CD4-positive, alpha-beta memory T cell (primary cell): ENCODE measurements at regions not wholly inside any gene's neighbourhood (a gene's known extent, or its start where the extent isn't known, plus 50 kb on each side); places are given as distances from the start of the nearest gene placed in this dataset.
"Not testable (repeated sequence)": the region's sequence is repeated elsewhere in the genome, so short reads cannot be mapped to it uniquely, and the experiment has no call there.

Source experiments
- CTCF ChIA-PET: fragments of 350-600 bp; sonication (Branson Sonifier 250); formaldehyde crosslinking; loops from one replicate; lab custom pipeline; 2021; ENCODE audit warnings: inconsistent platforms; ENCODE audit not compliant: partially characterized antibody; lab: Charles Lee
- POLR2A ChIA-PET: fragments of 350-600 bp; sonication (Branson Sonifier 250); formaldehyde crosslinking; loops from one replicate; lab custom pipeline; 2021; ENCODE audit not compliant: partially characterized antibody; lab: Charles Lee
- DNase-seq, 5 donors: peaks; one replicate each; pipeline versions ENCODE4 v3.0.0 to v3.0.0-alpha.2; 2020 to 2022; ENCODE audit warnings: mixed read lengths in 1 of 5
- H3K27ac ChIP-seq: one replicate; pipeline ENCODE4 v1.7.0; 2013; ENCODE audit warnings: low read depth, low read length
- H3K27me3 ChIP-seq: 2 replicates; pipeline ENCODE4 v1.7.0; 2013; ENCODE audit warnings: mild to moderate bottlenecking, low read length, moderate library complexity; ENCODE audit not compliant: insufficient read depth
- H3K36me3 ChIP-seq: 2 replicates; pipeline ENCODE4 v1.7.0; 2013; ENCODE audit warnings: mild to moderate bottlenecking, low read length, moderate library complexity; ENCODE audit not compliant: insufficient read depth
- H3K4me1 ChIP-seq: 2 replicates; pipeline ENCODE4 v1.7.0; 2013; ENCODE audit warnings: mild to moderate bottlenecking, low read length, moderate library complexity; ENCODE audit not compliant: insufficient read depth
- H3K4me3 ChIP-seq, 2 donors: one replicate each; pipeline ENCODE4 v1.7.0; 2013; ENCODE audit warnings: low read length in 2 of 2, mild to moderate bottlenecking in 1 of 2
- H3K9me3 ChIP-seq, 2 donors: one replicate each; pipeline ENCODE4 v1.7.0; 2013; ENCODE audit warnings: low read length in 2 of 2, control low read depth in 1 of 2; ENCODE audit not compliant: control insufficient read depth in 1 of 2
- H3K27ac Mint-ChIP-seq, 7 donors: one replicate each; pipeline ENCODE4 v1.8.0; 2020 to 2021; ENCODE audit warnings: mixed read lengths in 7 of 7, mild to moderate bottlenecking in 6 of 7, inconsistent platforms in 3 of 7, moderate library complexity in 3 of 7
- H3K27me3 Mint-ChIP-seq, 2 donors: one replicate each; pipeline ENCODE4 v1.8.0; 2020 to 2021; ENCODE audit warnings: mixed read lengths in 2 of 2
- H3K36me3 Mint-ChIP-seq, 2 donors: one replicate each; pipeline ENCODE4 v1.8.0; 2020 to 2021; ENCODE audit warnings: mixed read lengths in 2 of 2, inconsistent platforms in 1 of 2, mild to moderate bottlenecking in 1 of 2
- H3K4me1 Mint-ChIP-seq, 4 donors: one replicate each; pipeline ENCODE4 v1.8.0; 2020 to 2021; ENCODE audit warnings: mixed read lengths in 4 of 4, mild to moderate bottlenecking in 1 of 4
- H3K4me3 Mint-ChIP-seq, 8 donors: one replicate each; pipeline ENCODE4 v1.8.0; 2020 to 2021; ENCODE audit warnings: mixed read lengths in 8 of 8, mild to moderate bottlenecking in 7 of 8, moderate library complexity in 6 of 8, inconsistent platforms in 3 of 8
- H3K9me3 Mint-ChIP-seq, 8 donors: one replicate each; pipeline ENCODE4 v1.8.0; 2020 to 2021; ENCODE audit warnings: mixed read lengths in 8 of 8, mild to moderate bottlenecking in 5 of 8, inconsistent platforms in 3 of 8, moderate library complexity in 1 of 8
- intact Hi-C: fragments of 100-400 bp; cut with micrococcal nuclease; formaldehyde crosslinking; loops from one replicate; pipeline ENCODE4 v1.15.1; 2023

DNA sequence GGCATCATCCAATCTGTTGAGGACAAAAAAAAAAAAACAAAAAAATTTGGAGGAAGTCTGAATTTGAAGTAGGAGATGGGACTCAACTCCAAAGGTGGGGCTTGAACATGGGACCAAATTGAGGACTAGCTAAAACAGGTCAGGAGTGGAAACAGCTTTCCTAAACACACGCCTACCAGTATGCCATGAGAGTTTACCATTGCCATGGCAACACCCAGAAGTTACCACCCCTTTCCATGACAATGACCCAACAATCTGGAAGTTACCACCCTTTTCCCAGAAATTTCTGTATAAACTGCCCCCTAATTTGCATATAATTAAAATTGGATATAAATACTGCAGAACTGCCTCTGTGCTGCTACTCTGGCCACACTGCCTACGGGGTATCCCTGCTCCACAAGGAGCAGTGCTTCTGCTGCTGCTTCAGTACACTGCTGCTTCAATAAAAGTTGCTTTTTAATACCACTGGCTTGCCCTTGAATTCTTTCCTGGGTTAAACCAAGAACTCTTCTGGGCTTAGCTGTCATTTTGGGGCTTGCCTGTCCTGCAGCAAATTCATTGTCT is 73.3 kb upstream of the FSIP2 start:
- Mint-ChIP-seq H3K27ac (no peak overlapping the region), H3K9me3 (peaks cover 0 to 5% (median 0%) of the 10 kb centered on the region in 8 donors), H3K4me3 (no peak overlapping the region), H3K4me1 (no peaks in the 10 kb centered on the region), H3K27me3 (no peaks in the 10 kb centered on the region), H3K36me3 (no peaks in the 10 kb centered on the region)
- Histone ChIP-seq H3K27ac (no peak overlapping the region), H3K9me3 (no peaks in the 10 kb centered on the region), H3K4me1 (no peaks in the 10 kb centered on the region), H3K36me3 (no peaks in the 10 kb centered on the region), H3K4me3 (no peak overlapping the region), H3K27me3 (no peaks in the 10 kb centered on the region)
- intact Hi-C loops = no loop called here
- ChIA-PET CTCF (no interaction called here), POLR2A (no interaction called here)
- DNase-seq = no peak

DNA sequence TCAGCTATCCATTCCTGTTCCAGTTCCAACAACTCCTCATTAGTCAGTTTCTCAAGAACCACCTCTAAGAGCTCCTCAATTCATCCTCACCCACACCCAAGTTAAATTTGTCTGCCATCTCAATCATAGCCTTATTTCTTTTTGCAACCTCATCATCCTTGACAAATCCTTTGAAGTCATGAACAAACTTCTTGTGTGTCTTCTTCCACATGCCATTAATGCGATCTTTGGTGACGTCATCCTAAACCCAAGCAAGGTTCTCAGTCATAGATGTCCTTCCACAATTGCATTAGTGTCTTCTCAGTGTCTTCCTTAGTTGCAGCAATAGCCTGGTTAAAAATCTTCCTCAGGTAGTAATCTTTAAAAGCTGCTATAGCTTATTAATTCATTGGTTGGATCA is 71.2 kb upstream of the FSIP2 start:
- no peak overlapping the region for H3K27ac ChIP-seq
- ChIA-PET CTCF (no interaction called here), POLR2A (no interaction called here)
- H3K36me3 Mint-ChIP-seq = no peaks in the 10 kb centered on the region
- H3K4me3 Mint-ChIP-seq = no peak overlapping the region
- no peak overlapping the region for H3K4me3 ChIP-seq
- H3K27me3 Mint-ChIP-seq = no peaks in the 10 kb centered on the region
- no peaks in the 10 kb centered on the region for H3K4me1 Mint-ChIP-seq
- H3K4me1 ChIP-seq = no peaks in the 10 kb centered on the region
- peaks cover 0 to 5% (median 0%) of the 10 kb centered on the region in 8 donors for H3K9me3 Mint-ChIP-seq
- H3K9me3 ChIP-seq = no peaks in the 10 kb centered on the region
- H3K27ac Mint-ChIP-seq = no peak overlapping the region
- no peaks in the 10 kb centered on the region for H3K27me3 ChIP-seq
- H3K36me3 ChIP-seq = no peaks in the 10 kb centered on the region
- no peak for DNase-seq
- intact Hi-C loops = no loop called here

DNA sequence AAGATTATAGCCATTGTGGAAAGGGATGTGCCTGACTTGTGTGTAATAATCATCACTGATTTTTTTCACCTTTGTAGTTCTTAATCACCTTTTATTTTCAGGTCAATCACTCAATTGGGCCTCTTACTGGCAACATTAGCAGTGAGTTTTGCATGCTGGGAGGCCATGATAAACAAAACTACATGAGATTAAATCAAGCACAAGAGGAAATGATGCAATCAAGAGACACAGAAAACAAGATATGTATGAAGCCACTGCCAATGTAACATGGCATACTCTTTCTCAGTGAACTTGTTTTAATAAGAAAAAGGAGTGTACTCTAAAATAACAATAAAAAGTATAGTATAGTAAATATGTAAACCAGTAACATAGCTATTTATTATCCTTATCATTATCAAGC is 69.9 kb upstream of the FSIP2 start:
- Histone ChIP-seq H3K27ac (no peak overlapping the region), H3K4me1 (no peaks in the 10 kb centered on the region), H3K9me3 (no peaks in the 10 kb centered on the region), H3K27me3 (no peaks in the 10 kb centered on the region), H3K4me3 (no peak overlapping the region), H3K36me3 (no peaks in the 10 kb centered on the region)
- H3K4me1 Mint-ChIP-seq = no peaks in the 10 kb centered on the region
- H3K9me3 Mint-ChIP-seq = peaks cover 0 to 5% (median 0%) of the 10 kb centered on the region in 8 donors
- ChIA-PET CTCF (no interaction called here), POLR2A (no interaction called here)
- H3K4me3 Mint-ChIP-seq = no peak overlapping the region
- intact Hi-C loops = no loop called here
- no peaks in the 10 kb centered on the region for H3K27me3 Mint-ChIP-seq
- H3K27ac Mint-ChIP-seq = no peak overlapping the region
- no peaks in the 10 kb centered on the region for H3K36me3 Mint-ChIP-seq
- DNase-seq = no peak

DNA sequence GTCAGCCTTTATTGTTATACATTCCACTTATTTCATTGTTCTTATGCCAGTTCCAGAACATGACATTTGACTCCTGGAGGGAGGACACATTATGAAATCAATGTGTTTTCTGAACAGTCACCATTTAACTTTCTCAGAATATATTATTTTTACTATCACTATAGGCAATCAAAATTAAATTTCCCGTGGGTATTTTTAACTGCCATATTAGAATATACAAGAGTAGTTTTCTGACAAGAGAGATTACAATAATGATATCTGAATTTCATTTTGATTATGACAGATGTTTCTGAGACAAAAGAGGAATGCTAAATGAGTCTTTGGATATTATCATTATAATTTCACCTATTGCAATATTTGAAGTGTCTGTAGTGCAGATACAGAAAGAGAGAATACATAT is 64.4 kb upstream of the FSIP2 start:
- no peak for DNase-seq
- Mint-ChIP-seq H3K27ac (no peak overlapping the region), H3K4me3 (no peak overlapping the region)

DNA sequence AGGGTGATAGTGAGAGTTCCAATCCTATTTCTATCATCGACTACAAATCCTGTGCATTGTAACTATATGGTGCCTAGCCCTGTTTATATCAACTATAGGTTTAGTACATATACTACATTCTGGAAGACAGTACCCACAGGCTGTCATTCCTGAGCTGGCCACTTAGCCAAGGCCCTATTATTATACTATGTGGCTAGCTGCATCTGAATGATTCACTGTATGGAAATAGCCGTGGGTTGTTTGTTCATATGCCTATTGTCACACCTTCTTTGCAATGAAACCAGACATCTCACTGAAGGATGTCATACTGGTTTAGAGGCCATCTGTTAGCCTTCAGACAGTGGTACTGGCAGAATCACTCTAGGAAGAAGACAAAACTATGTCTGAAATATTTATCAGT is 62.3 kb upstream of the FSIP2 start:
- CTCF ChIA-PET = no interaction called here
- Mint-ChIP-seq H3K4me1 (no peaks in the 10 kb centered on the region), H3K4me3 (no peak overlapping the region), H3K27me3 (no peaks in the 10 kb centered on the region), H3K9me3 (peaks cover 0 to 2% (median 0%) of the 10 kb centered on the region in 8 donors), H3K27ac (no peak overlapping the region), H3K36me3 (no peaks in the 10 kb centered on the region)
- intact Hi-C loops = no loop called here
- POLR2A ChIA-PET = no interaction called here
- Histone ChIP-seq H3K4me1 (no peaks in the 10 kb centered on the region), H3K27me3 (no peaks in the 10 kb centered on the region), H3K4me3 (no peak overlapping the region), H3K9me3 (no peaks in the 10 kb centered on the region), H3K36me3 (no peaks in the 10 kb centered on the region), H3K27ac (no peak overlapping the region)
- no peak for DNase-seq

More for the DNA sequence above, 64.4 kb upstream of the FSIP2 start:
- H3K4me3 ChIP-seq = no peak overlapping the region
- ChIA-PET POLR2A (no interaction called here), CTCF (no interaction called here)
- Mint-ChIP-seq H3K4me1 (no peaks in the 10 kb centered on the region), H3K36me3 (no peaks in the 10 kb centered on the region), H3K9me3 (peaks cover 0 to 3% (median 0%) of the 10 kb centered on the region in 8 donors), H3K27me3 (no peaks in the 10 kb centered on the region)
- H3K27ac ChIP-seq = no peak overlapping the region
- H3K36me3 ChIP-seq = no peaks in the 10 kb centered on the region
- H3K9me3 ChIP-seq = no peaks in the 10 kb centered on the region
- no peaks in the 10 kb centered on the region for H3K27me3 ChIP-seq
- intact Hi-C loops = no loop called here
- H3K4me1 ChIP-seq = no peaks in the 10 kb centered on the region

DNA sequence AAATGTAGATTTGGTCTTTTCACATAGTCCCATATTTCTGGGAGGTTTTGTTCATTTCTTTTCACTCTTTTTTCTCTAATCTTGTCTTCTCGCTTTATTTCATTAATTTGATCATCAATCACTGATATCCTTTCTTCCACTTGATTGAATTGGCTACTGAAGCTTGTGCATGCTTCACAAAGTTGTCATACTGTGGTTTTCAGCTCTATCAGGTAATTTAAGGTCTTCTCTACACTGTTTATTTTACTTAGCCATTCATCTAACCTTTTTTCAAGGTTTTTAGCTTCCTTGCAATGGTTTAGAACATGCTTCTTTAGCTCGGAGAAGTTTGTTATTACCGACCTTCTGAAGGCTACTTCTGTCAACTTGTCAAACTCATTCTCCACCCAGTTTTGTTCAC is 51.6 kb upstream of the FSIP2 start:
- POLR2A ChIA-PET, H3K27ac ChIP-seq, intact Hi-C loops, H3K36me3 ChIP-seq, H3K36me3 Mint-ChIP-seq, H3K4me1 ChIP-seq, H3K4me3 Mint-ChIP-seq, H3K27me3 ChIP-seq, H3K4me3 ChIP-seq, H3K27me3 Mint-ChIP-seq, DNase-seq, H3K9me3 ChIP-seq, H3K4me1 Mint-ChIP-seq, H3K27ac Mint-ChIP-seq, CTCF ChIA-PET: not testable (repeated sequence)
- peaks cover 0 to 20% (median 10%) of the 10 kb centered on the region in 8 donors for H3K9me3 Mint-ChIP-seq

DNA sequence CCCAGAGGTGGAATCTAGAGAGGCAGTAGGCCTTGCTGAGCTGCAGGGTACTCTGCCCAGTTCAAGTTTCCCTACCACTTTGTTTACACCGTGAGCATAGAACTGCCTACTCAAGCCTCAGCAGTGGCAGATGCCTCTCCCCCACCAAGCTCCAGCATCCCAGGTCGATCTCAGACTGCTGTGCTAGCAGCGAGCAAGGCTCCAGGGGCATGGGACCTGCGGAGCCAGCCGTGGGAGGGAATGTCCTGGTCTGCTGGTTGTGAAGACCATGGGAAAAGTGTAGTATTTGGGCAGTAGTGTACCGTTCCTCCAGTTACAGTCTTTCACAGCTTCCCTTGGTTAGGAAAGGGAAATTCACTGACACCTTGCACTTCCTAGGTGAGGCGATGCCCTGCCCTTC is 50.6 kb upstream of the FSIP2 start:
- H3K27me3 Mint-ChIP-seq = no peaks in the 10 kb centered on the region
- Histone ChIP-seq H3K4me3 (no peak overlapping the region), H3K27me3 (no peaks in the 10 kb centered on the region), H3K9me3 (no peaks in the 10 kb centered on the region), H3K4me1 (no peaks in the 10 kb centered on the region), H3K27ac (no peak overlapping the region), H3K36me3 (no peaks in the 10 kb centered on the region)
- peaks cover 0 to 17% (median 10%) of the 10 kb centered on the region in 8 donors for H3K9me3 Mint-ChIP-seq
- DNase-seq = no peak
- no peaks in the 10 kb centered on the region for H3K36me3 Mint-ChIP-seq
- intact Hi-C loops = no loop called here
- no peaks in the 10 kb centered on the region for H3K4me1 Mint-ChIP-seq
- no peak overlapping the region for H3K4me3 Mint-ChIP-seq
- ChIA-PET POLR2A (no interaction called here), CTCF (no interaction called here)
- H3K27ac Mint-ChIP-seq = no peak overlapping the region
